ENCODE measurements at regions not wholly inside any gene's neighbourhood (a gene's known extent, or its start where the extent isn't known, plus 50 kb on each side); places are given as distances from the start of the nearest gene placed in this dataset.

DNA sequence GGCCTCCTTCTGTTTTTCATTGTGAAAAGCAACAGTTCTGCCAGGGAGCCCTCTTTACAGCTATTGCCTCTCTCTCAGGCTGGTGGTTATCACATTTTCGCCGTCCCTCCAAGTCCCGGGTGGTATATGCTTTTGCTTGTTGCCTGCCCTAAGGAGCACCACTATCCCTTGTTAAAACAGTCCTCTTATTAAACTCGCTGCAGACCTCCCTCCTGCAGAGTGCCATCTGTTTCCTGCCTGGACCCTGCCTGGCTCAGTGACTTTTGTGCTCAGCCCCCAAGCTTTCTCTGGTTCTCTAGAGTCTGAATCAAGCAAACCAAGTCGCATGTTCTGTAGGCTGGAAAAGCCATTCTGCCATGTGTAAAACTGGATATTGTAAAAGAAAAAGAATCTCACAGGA is 72.1 kb upstream of the FHL2 start:
- Histone ChIP-seq H3K27me3 (replicated peaks; ENCODE audit: control insufficient read depth, insufficient read depth, low read length) (peaks cover 5% of the 10 kb centered on the region), H3K4me3 (ENCODE audit: low read length) (no peak overlapping the region), H3K36me3 (ENCODE audit: control insufficient read depth, insufficient read depth, low read length, severe bottlenecking) (no peaks in the 10 kb centered on the region), H3K4me1 (ENCODE audit: control insufficient read depth, insufficient read depth, low read length) (no peaks in the 10 kb centered on the region), H3K9ac (ENCODE audit: low read length) (no peak overlapping the region), H3K9me3 (ENCODE audit: control insufficient read depth, low read length) (no peaks in the 10 kb centered on the region)
- no peak for DNase-seq (ENCODE audit: low read depth)

DNA sequence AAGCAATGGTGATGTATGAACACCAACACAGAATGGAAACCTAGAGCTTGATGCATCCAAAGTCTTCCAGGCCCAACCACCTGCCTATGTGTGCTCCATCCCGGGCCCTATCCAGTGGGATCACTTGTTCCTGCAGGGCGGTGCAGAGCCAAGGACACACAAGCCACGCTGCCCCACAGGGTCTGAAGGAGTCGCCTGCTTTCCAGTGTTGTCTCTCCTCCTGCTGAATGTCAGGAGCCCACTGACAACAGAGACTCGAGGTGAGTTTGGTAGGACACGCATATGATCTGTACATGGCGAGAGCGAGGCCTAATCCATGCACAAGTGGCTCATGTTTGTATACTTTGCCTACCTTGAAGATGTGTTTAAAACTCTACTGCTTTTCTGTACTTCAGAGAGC is 70.9 kb upstream of the FHL2 start:
- Histone ChIP-seq H3K4me3 (ENCODE audit: low read length) (no peak overlapping the region), H3K4me1 (ENCODE audit: control insufficient read depth, insufficient read depth, low read length) (no peaks in the 10 kb centered on the region), H3K9ac (ENCODE audit: low read length) (no peak overlapping the region), H3K27me3 (replicated peaks; ENCODE audit: control insufficient read depth, insufficient read depth, low read length) (peaks cover 5% of the 10 kb centered on the region), H3K36me3 (ENCODE audit: control insufficient read depth, insufficient read depth, low read length, severe bottlenecking) (no peaks in the 10 kb centered on the region), H3K9me3 (ENCODE audit: control insufficient read depth, low read length) (no peaks in the 10 kb centered on the region)
- no peak for DNase-seq (ENCODE audit: low read depth)

GRCh38 chr2:105468582-105469042 is 69.8 kb upstream of the FHL2 start:
- Histone ChIP-seq H3K4me3 (ENCODE audit: low read length) (no peak overlapping the region), H3K27me3 (replicated peaks; ENCODE audit: control insufficient read depth, insufficient read depth, low read length) (peaks cover 5% of the 10 kb centered on the region), H3K4me1 (ENCODE audit: control insufficient read depth, insufficient read depth, low read length) (no peaks in the 10 kb centered on the region), H3K9me3 (ENCODE audit: control insufficient read depth, low read length) (no peaks in the 10 kb centered on the region), H3K9ac (ENCODE audit: low read length) (no peak overlapping the region), H3K36me3 (ENCODE audit: control insufficient read depth, insufficient read depth, low read length, severe bottlenecking) (no peaks in the 10 kb centered on the region)
- no peak for DNase-seq (ENCODE audit: low read depth)

DNA sequence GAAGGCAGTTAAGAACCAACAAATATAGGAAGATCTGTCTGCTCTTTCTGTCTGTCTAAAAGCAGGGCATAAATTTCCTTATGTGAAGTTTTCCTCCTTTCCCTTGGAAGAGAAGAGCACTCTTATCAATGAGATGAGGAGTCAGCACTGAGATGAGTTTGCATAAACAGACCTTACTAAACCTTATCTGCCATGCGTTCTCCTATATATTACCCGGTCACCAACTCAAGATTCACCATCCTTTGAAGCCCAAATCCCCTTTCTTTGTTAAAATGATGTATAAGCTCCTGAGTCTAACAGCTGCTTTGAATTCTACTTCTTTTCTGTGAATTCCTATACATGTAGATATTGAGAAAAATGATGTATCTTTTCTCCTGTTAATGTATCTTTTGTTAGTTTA is 65.5 kb upstream of the FHL2 start:
- H3K9ac ChIP-seq (ENCODE audit: low read length), result no peak overlapping the region
- no peak overlapping the region for H3K4me3 ChIP-seq (ENCODE audit: low read length)
- peaks cover 5% of the 10 kb centered on the region for H3K27me3 ChIP-seq (replicated peaks; ENCODE audit: control insufficient read depth, insufficient read depth, low read length)
- H3K36me3 ChIP-seq (ENCODE audit: control insufficient read depth, insufficient read depth, low read length, severe bottlenecking), result no peaks in the 10 kb centered on the region
- DNase-seq (ENCODE audit: low read depth), result no peak
- H3K9me3 ChIP-seq (ENCODE audit: control insufficient read depth, low read length), result no peaks in the 10 kb centered on the region
- H3K4me1 ChIP-seq (ENCODE audit: control insufficient read depth, insufficient read depth, low read length), result peaks cover 9% of the 10 kb centered on the region

DNA sequence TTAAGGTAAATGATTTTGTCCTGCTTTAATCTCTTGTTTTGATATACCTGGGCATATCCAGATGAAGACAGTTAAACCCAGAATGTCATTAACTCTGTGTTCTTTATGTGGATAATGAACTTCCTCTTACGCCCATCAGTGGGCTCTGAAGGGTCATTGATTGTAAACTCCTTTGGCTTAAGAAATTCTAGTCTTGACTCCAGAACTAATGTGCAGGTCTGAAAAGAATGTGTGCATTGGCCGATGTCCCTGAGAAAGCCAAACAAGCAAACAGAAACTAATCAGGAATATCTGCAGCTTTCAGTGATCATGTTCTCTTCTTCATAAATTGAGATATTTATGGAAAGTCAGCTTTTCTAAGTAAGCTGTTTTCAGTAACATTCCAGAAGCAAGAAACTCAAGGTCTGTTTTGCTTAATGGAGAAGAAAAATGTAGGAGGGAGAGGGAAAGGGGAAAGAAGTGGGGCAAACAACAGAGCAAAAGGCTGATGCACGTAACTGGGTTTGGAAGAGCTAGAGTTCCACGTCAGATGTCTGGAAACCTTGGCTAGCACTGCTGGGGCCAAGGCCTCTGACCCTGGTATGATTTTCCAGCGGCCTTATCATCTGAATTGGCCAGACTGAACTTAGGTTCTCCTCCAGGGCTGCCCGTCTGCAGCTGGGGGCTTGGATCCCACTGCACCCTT is 61.3 kb upstream of the FHL2 start:
- H3K36me3 ChIP-seq (ENCODE audit: control insufficient read depth, insufficient read depth, low read length, severe bottlenecking), result no peaks in the 10 kb centered on the region
- H3K27me3 ChIP-seq (replicated peaks; ENCODE audit: control insufficient read depth, insufficient read depth, low read length), result no peaks in the 10 kb centered on the region
- no peaks in the 10 kb centered on the region for H3K9me3 ChIP-seq (ENCODE audit: control insufficient read depth, low read length)
- peak overlapping the region; percentile 18 for H3K4me3 ChIP-seq (ENCODE audit: low read length)
- peak; percentile 44 for DNase-seq (ENCODE audit: low read depth)
- peaks cover 24% of the 10 kb centered on the region for H3K4me1 ChIP-seq (ENCODE audit: control insufficient read depth, insufficient read depth, low read length)
- peak overlapping the region; percentile 20 for H3K9ac ChIP-seq (ENCODE audit: low read length)

DNA sequence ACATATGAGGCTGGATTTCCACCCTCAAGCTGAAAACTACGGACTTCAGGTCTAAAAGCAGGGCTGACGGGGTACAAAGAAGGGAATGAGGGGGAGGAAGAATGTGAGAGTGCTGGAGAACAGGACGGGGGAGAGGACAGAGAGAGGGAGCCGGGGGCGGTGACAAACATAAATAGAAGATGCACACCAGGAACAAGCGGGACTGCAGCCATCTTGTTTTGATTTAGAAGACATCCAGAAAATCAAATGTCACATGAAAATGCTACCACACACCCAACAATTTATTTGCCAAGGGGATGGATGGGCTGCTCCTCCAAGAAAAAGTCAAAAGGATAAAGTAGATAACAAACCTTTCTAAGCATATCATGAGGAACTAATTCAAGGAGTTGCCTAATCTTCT is 59.2 kb upstream of the FHL2 start:
- Histone ChIP-seq H3K9ac (ENCODE audit: low read length) (no peak overlapping the region), H3K27me3 (replicated peaks; ENCODE audit: control insufficient read depth, insufficient read depth, low read length) (no peaks in the 10 kb centered on the region), H3K4me3 (ENCODE audit: low read length) (no peak overlapping the region), H3K4me1 (ENCODE audit: control insufficient read depth, insufficient read depth, low read length) (peaks cover 37% of the 10 kb centered on the region), H3K36me3 (ENCODE audit: control insufficient read depth, insufficient read depth, low read length, severe bottlenecking) (no peaks in the 10 kb centered on the region), H3K9me3 (ENCODE audit: control insufficient read depth, low read length) (no peaks in the 10 kb centered on the region)
- DNase-seq (ENCODE audit: low read depth), result no peak

- Histone ChIP-seq H3K4me3 (ENCODE audit: low read length) (no peak overlapping the region), H3K9ac (ENCODE audit: low read length) (peak overlapping the region; percentile 68), H3K9me3 (ENCODE audit: control insufficient read depth, low read length) (no peaks in the 10 kb centered on the region), H3K27me3 (replicated peaks; ENCODE audit: control insufficient read depth, insufficient read depth, low read length) (no peaks in the 10 kb centered on the region), H3K4me1 (ENCODE audit: control insufficient read depth, insufficient read depth, low read length) (peaks cover 34% of the 10 kb centered on the region), H3K36me3 (ENCODE audit: control insufficient read depth, insufficient read depth, low read length, severe bottlenecking) (no peaks in the 10 kb centered on the region)
- peak; percentile 98 for DNase-seq (ENCODE audit: low read depth)
Measured at GRCh38 chr2:105455488-105456003, 56.7 kb upstream of the FHL2 start.

GRCh38 chr2:105454801-105455485 is 56.1 kb upstream of the FHL2 start:
- Histone ChIP-seq H3K36me3 (ENCODE audit: control insufficient read depth, insufficient read depth, low read length, severe bottlenecking) (no peaks in the 10 kb centered on the region), H3K9me3 (ENCODE audit: control insufficient read depth, low read length) (no peaks in the 10 kb centered on the region), H3K4me3 (ENCODE audit: low read length) (no peak overlapping the region), H3K27me3 (replicated peaks; ENCODE audit: control insufficient read depth, insufficient read depth, low read length) (no peaks in the 10 kb centered on the region), H3K4me1 (ENCODE audit: control insufficient read depth, insufficient read depth, low read length) (peaks cover 32% of the 10 kb centered on the region), H3K9ac (ENCODE audit: low read length) (peak overlapping the region; percentile 68)
- peak; percentile 95 for DNase-seq (ENCODE audit: low read depth)

- Histone ChIP-seq H3K9me3 (ENCODE audit: control insufficient read depth, low read length) (no peaks in the 10 kb centered on the region), H3K9ac (ENCODE audit: low read length) (no peak overlapping the region), H3K27me3 (replicated peaks; ENCODE audit: control insufficient read depth, insufficient read depth, low read length) (no peaks in the 10 kb centered on the region), H3K4me3 (ENCODE audit: low read length) (no peak overlapping the region), H3K4me1 (ENCODE audit: control insufficient read depth, insufficient read depth, low read length) (peaks cover 26% of the 10 kb centered on the region), H3K36me3 (ENCODE audit: control insufficient read depth, insufficient read depth, low read length, severe bottlenecking) (no peaks in the 10 kb centered on the region)
- no peak for DNase-seq (ENCODE audit: low read depth)
Measured at GRCh38 chr2:105451571-105452166, 52.8 kb upstream of the FHL2 start.

DNA sequence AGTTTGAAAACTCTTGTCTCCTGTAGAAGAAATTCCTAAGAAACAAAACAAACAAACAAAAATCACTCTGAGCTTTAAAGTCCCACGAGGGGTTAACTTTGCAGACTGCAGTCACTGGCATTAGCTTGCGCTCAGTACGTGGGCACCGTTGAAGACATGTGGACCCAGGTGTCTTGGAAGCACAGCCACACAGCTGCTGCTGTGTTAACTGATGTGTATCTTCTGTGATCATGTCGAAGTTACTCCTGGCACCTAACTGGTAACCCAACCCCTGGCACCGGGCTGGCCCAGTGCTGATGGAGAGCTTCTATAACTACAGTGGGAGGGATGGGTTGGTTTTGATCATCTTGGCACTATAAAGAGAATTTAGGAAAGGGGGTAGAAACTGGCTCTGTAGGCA is 51.6 kb upstream of the FHL2 start:
- Histone ChIP-seq H3K9me3 (ENCODE audit: control insufficient read depth, low read length) (no peaks in the 10 kb centered on the region), H3K4me1 (ENCODE audit: control insufficient read depth, insufficient read depth, low read length) (peaks cover 21% of the 10 kb centered on the region), H3K36me3 (ENCODE audit: control insufficient read depth, insufficient read depth, low read length, severe bottlenecking) (no peaks in the 10 kb centered on the region), H3K9ac (ENCODE audit: low read length) (no peak overlapping the region), H3K4me3 (ENCODE audit: low read length) (no peak overlapping the region), H3K27me3 (replicated peaks; ENCODE audit: control insufficient read depth, insufficient read depth, low read length) (no peaks in the 10 kb centered on the region)
- no peak for DNase-seq (ENCODE audit: low read depth)

- H3K9ac ChIP-seq (ENCODE audit: low read length), result no peak overlapping the region
- H3K9me3 ChIP-seq (ENCODE audit: control insufficient read depth, low read length), result no peaks in the 10 kb centered on the region
- H3K4me3 ChIP-seq (ENCODE audit: low read length), result no peak overlapping the region
- no peaks in the 10 kb centered on the region for H3K36me3 ChIP-seq (ENCODE audit: control insufficient read depth, insufficient read depth, low read length, severe bottlenecking)
- peaks cover 6% of the 10 kb centered on the region for H3K27me3 ChIP-seq (replicated peaks; ENCODE audit: control insufficient read depth, insufficient read depth, low read length)
- no peak for DNase-seq (ENCODE audit: low read depth)
- H3K4me1 ChIP-seq (ENCODE audit: control insufficient read depth, insufficient read depth, low read length), result peaks cover 8% of the 10 kb centered on the region
Measured at GRCh38 chr2:105449076-105449475, 50.2 kb upstream of the FHL2 start.
